ENCODE measurements at regions not wholly inside any gene's neighbourhood (a gene's known extent, or its start where the extent isn't known, plus 50 kb on each side); places are given as distances from the start of the nearest gene placed in this dataset.

GRCh38 chr5:33231935-33232334 lies 208.8 kb upstream of the TARS1 start:
- Histone ChIP-seq H3K27ac (no peak overlapping the region), H3K4me1 (peaks cover 0 to 46% (median 4%) of the 10 kb centered on the region in 4 donors), H3K36me3 (no peaks in the 10 kb centered on the region), H3K4me3 (no peak overlapping the region), H3K27me3 (no peaks in the 10 kb centered on the region), H3K9me3 (no peaks in the 10 kb centered on the region)
- intact Hi-C loops (cut with DNase I; ENCODE audit: low total_unique reads) = no loop called here
- no peak for TF ChIP-seq CTCF (IDR thresholded peaks at IDR 0.05)
- DNase-seq = no peak

GRCh38 chr5:33232731-33233505 lies 207.8 kb upstream of the TARS1 start:
- no peak for TF ChIP-seq CTCF (IDR thresholded peaks at IDR 0.05)
- Histone ChIP-seq H3K27ac (no peak overlapping the region), H3K27me3 (no peaks in the 10 kb centered on the region), H3K4me1 (peaks cover 0 to 36% (median 4%) of the 10 kb centered on the region in 4 donors), H3K36me3 (no peaks in the 10 kb centered on the region), H3K9me3 (no peaks in the 10 kb centered on the region), H3K4me3 (no peak overlapping the region)
- DNase-seq = no peak
- intact Hi-C loops (cut with DNase I; ENCODE audit: low total_unique reads) = no loop called here

GRCh38 chr5:33235304-33235703 lies 205.5 kb upstream of the TARS1 start:
- H3K9me3 ChIP-seq = no peaks in the 10 kb centered on the region
- H3K27ac ChIP-seq = no peak overlapping the region
- H3K27me3 ChIP-seq = no peaks in the 10 kb centered on the region
- no peak for DNase-seq
- peaks cover 0 to 13% (median 4%) of the 10 kb centered on the region in 4 donors for H3K4me1 ChIP-seq
- intact Hi-C loops (cut with DNase I; ENCODE audit: low total_unique reads) = no loop called here
- H3K36me3 ChIP-seq = no peaks in the 10 kb centered on the region
- no peak for TF ChIP-seq CTCF (IDR thresholded peaks at IDR 0.05)
- H3K4me3 ChIP-seq = no peak overlapping the region

GRCh38 chr5:33235824-33236223 lies 204.9 kb upstream of the TARS1 start:
- DNase-seq = no peak
- Histone ChIP-seq H3K9me3 (no peaks in the 10 kb centered on the region), H3K36me3 (no peaks in the 10 kb centered on the region), H3K4me3 (no peak overlapping the region), H3K27ac (no peak overlapping the region), H3K27me3 (no peaks in the 10 kb centered on the region), H3K4me1 (peaks cover 0 to 13% (median 4%) of the 10 kb centered on the region in 4 donors)
- intact Hi-C loops (cut with DNase I; ENCODE audit: low total_unique reads) = no loop called here
- TF ChIP-seq CTCF (IDR thresholded peaks at IDR 0.05) = no peak

GRCh38 chr5:33237471-33237870 lies 203.3 kb upstream of the TARS1 start:
- Histone ChIP-seq H3K9me3 (no peaks in the 10 kb centered on the region), H3K36me3 (no peaks in the 10 kb centered on the region), H3K27ac (no peak overlapping the region), H3K4me1 (peaks cover 0 to 12% (median 4%) of the 10 kb centered on the region in 4 donors), H3K4me3 (no peak overlapping the region), H3K27me3 (no peaks in the 10 kb centered on the region)
- intact Hi-C loops (cut with DNase I; ENCODE audit: low total_unique reads) = no loop called here
- DNase-seq = no peak
- no peak for TF ChIP-seq CTCF (IDR thresholded peaks at IDR 0.05)
